ENCODE measurements at regions not wholly inside any gene's neighbourhood (a gene's known extent, or its start where the extent isn't known, plus 50 kb on each side); places are given as distances from the start of the nearest gene placed in this dataset.

DNA sequence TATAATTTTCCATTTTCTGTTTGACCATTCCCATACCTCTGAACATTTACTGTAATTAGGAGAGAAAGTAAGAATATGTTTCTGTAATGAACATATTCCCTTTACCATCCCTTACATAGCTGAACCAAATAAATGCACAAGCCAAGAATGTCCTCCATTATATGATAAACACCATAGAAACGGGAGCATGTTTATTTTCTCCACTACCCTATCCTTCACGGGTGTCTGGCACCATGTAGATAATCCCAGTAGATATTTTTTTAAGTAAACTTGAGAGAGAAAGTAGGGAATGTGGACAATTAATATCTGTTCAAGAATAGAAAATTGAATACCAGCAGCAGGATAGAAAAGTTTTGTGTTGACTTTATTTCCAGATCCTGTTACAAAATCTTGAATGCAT is 928.4 kb downstream of the EFNB2 start:
- TF ChIP-seq, protein P1, sequence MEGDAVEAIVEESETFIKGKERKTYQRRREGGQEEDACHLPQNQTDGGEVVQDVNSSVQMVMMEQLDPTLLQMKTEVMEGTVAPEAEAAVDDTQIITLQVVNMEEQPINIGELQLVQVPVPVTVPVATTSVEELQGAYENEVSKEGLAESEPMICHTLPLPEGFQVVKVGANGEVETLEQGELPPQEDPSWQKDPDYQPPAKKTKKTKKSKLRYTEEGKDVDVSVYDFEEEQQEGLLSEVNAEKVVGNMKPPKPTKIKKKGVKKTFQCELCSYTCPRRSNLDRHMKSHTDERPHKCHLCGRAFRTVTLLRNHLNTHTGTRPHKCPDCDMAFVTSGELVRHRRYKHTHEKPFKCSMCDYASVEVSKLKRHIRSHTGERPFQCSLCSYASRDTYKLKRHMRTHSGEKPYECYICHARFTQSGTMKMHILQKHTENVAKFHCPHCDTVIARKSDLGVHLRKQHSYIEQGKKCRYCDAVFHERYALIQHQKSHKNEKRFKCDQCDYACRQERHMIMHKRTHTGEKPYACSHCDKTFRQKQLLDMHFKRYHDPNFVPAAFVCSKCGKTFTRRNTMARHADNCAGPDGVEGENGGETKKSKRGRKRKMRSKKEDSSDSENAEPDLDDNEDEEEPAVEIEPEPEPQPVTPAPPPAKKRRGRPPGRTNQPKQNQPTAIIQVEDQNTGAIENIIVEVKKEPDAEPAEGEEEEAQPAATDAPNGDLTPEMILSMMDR (IDR thresholded peaks at IDR 0.05): no peak
- TF ChIP-seq POLR2A (IDR thresholded peaks at IDR 0.05): no peak
